ENCODE measurements at regions not wholly inside any gene's neighbourhood (a gene's known extent, or its start where the extent isn't known, plus 50 kb on each side); places are given as distances from the start of the nearest gene placed in this dataset.
A peak's percentile ranks its signal among the peaks of the same experiment; 100 is the strongest.

GRCh38 chr2:109702250-109702985, 88.3 kb downstream of the SOWAHC start:
- ChIA-PET POLR2A (no interaction called here), CTCF (interaction anchor here (1.2 to 1.5 kb wide), 2 partner anchors 156 to 185 kb away, joined by 3 to 6 read pairs; no protein-coding TSS in a partner anchor)
- Histone ChIP-seq H3K27ac (ENCODE audit: extremely low read depth, low read depth, low read length) (no peak overlapping the region), H3K4me1 (ENCODE audit: control insufficient read depth, insufficient read depth, low read length) (no peaks in the 10 kb centered on the region), H3K36me3 (ENCODE audit: control insufficient read depth in 2 of 2, insufficient read depth in 1 of 2, low read length in 2 of 2) (no peaks in the 10 kb centered on the region), H3K4me3 (ENCODE audit: low read depth, low read length) (no peak overlapping the region), H3K9me3 (ENCODE audit: control insufficient read depth, insufficient read depth, low read depth, low read length) (no peaks in the 10 kb centered on the region)
- peak; percentile 60; the same call in 1 of the 2 replicates for TF ChIP-seq ATF2 (tag by site-specific recombination; IDR thresholded peaks at IDR 0.05; ENCODE audit: low read depth)
- peak; percentile 23; the same call in 1 of the 2 replicates for TF ChIP-seq ZBTB21 (tag by site-specific recombination; IDR thresholded peaks at IDR 0.05)
- TF ChIP-seq ZNF146 (tag by site-specific recombination; IDR thresholded peaks at IDR 0.05), result no peak
- 0 out of 2 replicates have a peak, but pooled peaks have one; percentile 33 for TF ChIP-seq ZNF629 (tag by site-specific recombination; IDR thresholded peaks at IDR 0.05)

- Histone ChIP-seq H3K36me3 (ENCODE audit: control insufficient read depth in 2 of 2, insufficient read depth in 1 of 2, low read length in 2 of 2) (no peaks in the 10 kb centered on the region), H3K4me1 (ENCODE audit: control insufficient read depth, insufficient read depth, low read length) (no peaks in the 10 kb centered on the region), H3K9me3 (ENCODE audit: control insufficient read depth, insufficient read depth, low read depth, low read length) (no peaks in the 10 kb centered on the region), H3K4me3 (ENCODE audit: low read depth, low read length) (no peak overlapping the region), H3K27ac (ENCODE audit: extremely low read depth, low read depth, low read length) (no peak overlapping the region)
- ChIA-PET CTCF (interaction anchor here (1.3 kb wide), 1 partner anchor 12 kb away, joined by 3 read pairs; no protein-coding TSS in a partner anchor), POLR2A (no interaction called here)
- TF ChIP-seq ZNF223 (tag by site-specific recombination; IDR thresholded peaks at IDR 0.05) (no peak), ZNF341 (tag by site-specific recombination; IDR thresholded peaks at IDR 0.05; ENCODE audit: low read depth) (no peak), ZNF488 (tag by site-specific recombination; IDR thresholded peaks at IDR 0.05) (no peak), ZNF580 (tag by site-specific recombination; IDR thresholded peaks at IDR 0.05) (no peak), TSHZ1 (tag by site-specific recombination; IDR thresholded peaks at IDR 0.05; ENCODE audit: borderline replicate concordance) (no peak), PRDM1 (tag by site-specific recombination; IDR thresholded peaks at IDR 0.05) (no peak), TCF7L2 (IDR thresholded peaks at IDR 0.05; ENCODE audit: borderline replicate concordance, low read depth, low read length) (no peak), ZNF18 (tag by site-specific recombination; IDR thresholded peaks at IDR 0.05) (no peak), ZNF146 (tag by site-specific recombination; IDR thresholded peaks at IDR 0.05) (no peak), ZNF280C (tag by site-specific recombination; IDR thresholded peaks at IDR 0.05) (no peak), ZSCAN5A (tag by site-specific recombination; IDR thresholded peaks at IDR 0.05) (no peak), ZNF19 (tag by site-specific recombination; IDR thresholded peaks at IDR 0.05; ENCODE audit: low read depth) (no peak), ZNF16 (tag by site-specific recombination; IDR thresholded peaks at IDR 0.05; ENCODE audit: low read depth) (no peak)
Measured at GRCh38 chr2:109703077-109703476, 88.9 kb downstream of the SOWAHC start.

All from HEK293 (cell line).